Endometrium (tissue), 2 donors: ENCODE measurements at regions not wholly inside any gene's neighbourhood (a gene's known extent, or its start where the extent isn't known, plus 50 kb on each side); places are given as distances from the start of the nearest gene placed in this dataset.

Source experiments
- FAIRE-seq: peaks from 2 replicates; lab custom pipeline; 2012; peaks lifted over from hg19 to GRCh38; lab: Jason Lieb, UNC
- donor health status: control.
- donor health status: control.

GRCh38 chr14:98889836-98890185 lies 382.2 kb downstream of the BCL11B start:
- no peak for FAIRE-seq

- FAIRE-seq: no peak
Measured at GRCh38 chr14:98890556-98891340, 381.2 kb downstream of the BCL11B start.

GRCh38 chr14:98893675-98894074 lies 378.3 kb downstream of the BCL11B start:
- no peak for FAIRE-seq

GRCh38 chr14:98894600-98894999 lies 377.4 kb downstream of the BCL11B start:
- no peak for FAIRE-seq

- FAIRE-seq: no peak
Measured at GRCh38 chr14:98896449-98896848, 375.5 kb downstream of the BCL11B start.

- FAIRE-seq: no peak
Measured at GRCh38 chr14:98897605-98898309, 374.2 kb downstream of the BCL11B start.

GRCh38 chr14:98899441-98899840 lies 372.6 kb downstream of the BCL11B start:
- FAIRE-seq: no peak

GRCh38 chr14:98900236-98900635 lies 371.8 kb downstream of the BCL11B start:
- no peak for FAIRE-seq

GRCh38 chr14:98900798-98901197 lies 371.2 kb downstream of the BCL11B start:
- FAIRE-seq: no peak

- no peak for FAIRE-seq
Measured at GRCh38 chr14:98901511-98902205, 370.3 kb downstream of the BCL11B start.

GRCh38 chr14:98903371-98903770 lies 368.6 kb downstream of the BCL11B start:
- FAIRE-seq: no peak

GRCh38 chr14:98904677-98905076 lies 367.3 kb downstream of the BCL11B start:
- no peak for FAIRE-seq

GRCh38 chr14:98906123-98906995 lies 365.6 kb downstream of the BCL11B start:
- no peak for FAIRE-seq

- FAIRE-seq: no peak
Measured at GRCh38 chr14:98907271-98907670, 364.7 kb downstream of the BCL11B start.

- no peak for FAIRE-seq
Measured at GRCh38 chr14:98908050-98908449, 363.9 kb downstream of the BCL11B start.

- FAIRE-seq: no peak
Measured at GRCh38 chr14:98909251-98909944, 362.6 kb downstream of the BCL11B start.

- FAIRE-seq: no peak
Measured at GRCh38 chr14:98910061-98910460, 361.9 kb downstream of the BCL11B start.

GRCh38 chr14:98912655-98913054 lies 359.3 kb downstream of the BCL11B start:
- FAIRE-seq: no peak

- no peak for FAIRE-seq
Measured at GRCh38 chr14:98913967-98914650, 357.9 kb downstream of the BCL11B start.

- FAIRE-seq: no peak
Measured at GRCh38 chr14:98914942-98915341, 357.1 kb downstream of the BCL11B start.

GRCh38 chr14:98915625-98916024 lies 356.4 kb downstream of the BCL11B start:
- FAIRE-seq: no peak
